Transverse colon (tissue), 4 donors: ENCODE measurements at regions not wholly inside any gene's neighbourhood (a gene's known extent, or its start where the extent isn't known, plus 50 kb on each side); places are given as distances from the start of the nearest gene placed in this dataset.

Experiments used
- POLR2A ChIP-seq: fragments of 450-650 bp; IDR thresholded peaks from one replicate; pipeline ENCODE4 v1.6.1; 2016; ENCODE audit warnings: antibody characterized with exemption, mild to moderate bottlenecking, moderate library complexity
- POLR2AphosphoS5 ChIP-seq, 3 donors: sonication (generic); formaldehyde crosslinking; IDR thresholded peaks; one replicate each; pipeline ENCODE4 v1.6.1; 2016; ENCODE audit warnings: antibody characterized with exemption in 3 of 3
- TF ChIP-seq, protein P1 (sequence below), 5 experiments: fragments of 200-600 bp in 3 of 5; fragments of 450-650 bp in 2 of 5; sonication (generic) in 3 of 5; IDR thresholded peaks; 1 replicate in 2 of 5; 2 replicates in 3 of 5; pipeline ENCODE4 v1.5.1; 2016 to 2017; ENCODE audit warnings: antibody characterized with exemption in 5 of 5, inconsistent platforms in 3 of 5, mild to moderate bottlenecking in 2 of 5, moderate library complexity in 1 of 5

- TF ChIP-seq, protein P1, sequence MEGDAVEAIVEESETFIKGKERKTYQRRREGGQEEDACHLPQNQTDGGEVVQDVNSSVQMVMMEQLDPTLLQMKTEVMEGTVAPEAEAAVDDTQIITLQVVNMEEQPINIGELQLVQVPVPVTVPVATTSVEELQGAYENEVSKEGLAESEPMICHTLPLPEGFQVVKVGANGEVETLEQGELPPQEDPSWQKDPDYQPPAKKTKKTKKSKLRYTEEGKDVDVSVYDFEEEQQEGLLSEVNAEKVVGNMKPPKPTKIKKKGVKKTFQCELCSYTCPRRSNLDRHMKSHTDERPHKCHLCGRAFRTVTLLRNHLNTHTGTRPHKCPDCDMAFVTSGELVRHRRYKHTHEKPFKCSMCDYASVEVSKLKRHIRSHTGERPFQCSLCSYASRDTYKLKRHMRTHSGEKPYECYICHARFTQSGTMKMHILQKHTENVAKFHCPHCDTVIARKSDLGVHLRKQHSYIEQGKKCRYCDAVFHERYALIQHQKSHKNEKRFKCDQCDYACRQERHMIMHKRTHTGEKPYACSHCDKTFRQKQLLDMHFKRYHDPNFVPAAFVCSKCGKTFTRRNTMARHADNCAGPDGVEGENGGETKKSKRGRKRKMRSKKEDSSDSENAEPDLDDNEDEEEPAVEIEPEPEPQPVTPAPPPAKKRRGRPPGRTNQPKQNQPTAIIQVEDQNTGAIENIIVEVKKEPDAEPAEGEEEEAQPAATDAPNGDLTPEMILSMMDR (IDR thresholded peaks at IDR 0.05) = no peak
- no peak for TF ChIP-seq POLR2AphosphoS5 (IDR thresholded peaks at IDR 0.05)
- no peak for TF ChIP-seq POLR2A
Measured at GRCh38 chr20:61083431-61083830, 168.6 kb upstream of the CDH4 start.
